ENCODE measurements at regions not wholly inside any gene's neighbourhood (a gene's known extent, or its start where the extent isn't known, plus 50 kb on each side); places are given as distances from the start of the nearest gene placed in this dataset.

- no peak for TF ChIP-seq CTCF (conservative IDR thresholded peaks at IDR 0.05; ENCODE audit: low read depth, low read length)
- H3K4me3 ChIP-seq (ENCODE audit: low read depth, low read length): no peak overlapping the region
- DNase-seq (ENCODE audit: low read depth): no peak
Observed at GRCh38 chr5:32975656-32976375, 264.7 kb downstream of the NPR3 start.

GRCh38 chr5:32981061-32981460 is 269.9 kb downstream of the NPR3 start:
- no peak for TF ChIP-seq CTCF (conservative IDR thresholded peaks at IDR 0.05; ENCODE audit: low read depth, low read length)
- H3K4me3 ChIP-seq (ENCODE audit: low read depth, low read length): no peak overlapping the region
- no peak for DNase-seq (ENCODE audit: low read depth)

- DNase-seq (ENCODE audit: low read depth): peak; percentile 36
- no peak for TF ChIP-seq CTCF (conservative IDR thresholded peaks at IDR 0.05; ENCODE audit: low read depth, low read length)
- H3K4me3 ChIP-seq (ENCODE audit: low read depth, low read length): no peak overlapping the region
Observed at GRCh38 chr5:32984851-32985610, 273.9 kb downstream of the NPR3 start.

GRCh38 chr5:32989815-32990214 is 278.7 kb downstream of the NPR3 start:
- TF ChIP-seq CTCF (conservative IDR thresholded peaks at IDR 0.05; ENCODE audit: low read depth, low read length): no peak
- no peak overlapping the region for H3K4me3 ChIP-seq (ENCODE audit: low read depth, low read length)
- DNase-seq (ENCODE audit: low read depth): no peak

GRCh38 chr5:32990593-32991420 is 279.7 kb downstream of the NPR3 start:
- no peak for TF ChIP-seq CTCF (conservative IDR thresholded peaks at IDR 0.05; ENCODE audit: low read depth, low read length)
- no peak for DNase-seq (ENCODE audit: low read depth)
- H3K4me3 ChIP-seq (ENCODE audit: low read depth, low read length): no peak overlapping the region

GRCh38 chr5:32991421-32991815 is 280.3 kb downstream of the NPR3 start:
- no peak for DNase-seq (ENCODE audit: low read depth)
- no peak overlapping the region for H3K4me3 ChIP-seq (ENCODE audit: low read depth, low read length)
- TF ChIP-seq CTCF (conservative IDR thresholded peaks at IDR 0.05; ENCODE audit: low read depth, low read length): no peak

Data from choroid plexus epithelial cell (primary cell).